NCI-H510A (cell line): ENCODE measurements at regions not wholly inside any gene's neighbourhood (a gene's known extent, or its start where the extent isn't known, plus 50 kb on each side); places are given as distances from the start of the nearest gene placed in this dataset.

Experiments used
- DNase-seq: peaks from one replicate; lab custom pipeline; 2025; lab: John Stamatoyannopoulos, UW

DNA sequence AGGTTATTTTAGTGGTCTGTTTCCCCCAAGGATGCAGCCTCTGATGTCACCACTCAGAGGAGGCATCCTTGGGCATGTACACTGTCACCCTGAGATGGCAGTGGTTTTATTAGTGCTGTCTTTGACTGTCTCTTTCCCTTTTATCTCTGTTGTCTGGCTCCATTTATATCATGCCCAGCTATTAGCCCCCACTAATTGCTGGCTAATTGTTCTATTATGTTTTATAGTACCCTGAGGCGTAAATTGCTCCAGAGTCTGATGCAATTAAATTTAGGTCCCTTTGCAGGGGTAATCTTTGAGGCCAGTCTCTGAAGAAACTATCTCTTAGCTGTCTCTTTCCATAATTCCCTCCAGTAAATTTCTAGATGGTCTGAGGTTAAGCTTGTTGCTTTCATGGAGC lies 301.0 kb upstream of the KLHL29 start:
- DNase-seq = no peak

DNA sequence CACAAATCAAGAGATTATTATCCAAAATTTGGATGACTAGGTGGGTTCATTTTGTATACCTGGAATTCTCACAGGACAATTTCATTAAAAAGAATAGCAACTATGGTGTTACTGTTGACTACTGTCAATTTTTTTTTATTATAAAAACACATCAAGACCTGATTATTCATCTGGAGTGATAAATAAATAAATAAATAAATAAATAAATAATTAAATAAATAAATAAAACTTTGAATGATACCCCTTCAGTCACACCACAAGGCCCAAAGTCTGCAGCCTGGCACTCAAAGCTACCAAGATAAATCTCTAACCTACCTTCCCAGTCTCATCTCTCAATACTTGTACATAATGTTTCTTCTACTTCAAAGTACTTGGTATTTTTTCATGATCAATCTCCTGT lies 294.0 kb upstream of the KLHL29 start:
- no peak for DNase-seq

DNA sequence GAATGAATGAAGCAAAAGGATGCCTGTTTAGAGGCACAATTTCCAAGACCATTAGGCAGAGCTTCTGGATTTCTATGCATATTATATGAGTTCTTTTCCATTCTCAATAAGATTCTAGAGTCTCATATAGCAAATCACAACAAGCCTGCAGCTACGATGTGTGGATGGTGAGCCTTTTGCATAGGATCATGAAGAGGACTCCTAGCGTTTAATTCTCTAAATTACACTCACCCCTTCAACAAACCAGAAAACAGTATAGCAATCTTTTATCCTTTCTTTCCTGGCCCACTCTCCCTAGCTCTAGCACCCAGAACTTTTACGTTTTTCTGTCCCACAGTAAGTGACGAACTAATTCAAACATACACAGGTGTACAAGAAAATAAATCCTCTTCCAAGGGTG lies 293.1 kb upstream of the KLHL29 start:
- DNase-seq = no peak

DNA sequence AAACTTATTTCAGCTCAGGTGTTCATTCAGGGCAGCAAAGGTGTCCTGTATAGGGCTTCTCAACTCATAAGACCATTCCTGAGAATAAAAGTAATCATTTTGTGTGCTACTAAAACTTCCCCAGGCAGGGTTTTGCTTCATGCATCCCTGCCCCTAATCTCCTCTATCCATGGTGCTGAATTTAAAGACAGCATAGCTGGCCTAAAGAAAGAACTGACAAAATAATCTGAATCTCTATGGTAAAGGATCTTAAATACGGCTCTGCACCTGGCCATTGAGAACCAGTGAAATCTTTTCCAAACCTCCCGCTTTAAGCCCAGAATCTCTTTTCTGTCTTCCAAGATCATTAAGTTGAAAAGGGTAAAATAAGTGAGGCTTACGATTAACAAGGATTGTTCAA lies 292.1 kb upstream of the KLHL29 start:
- no peak for DNase-seq

DNA sequence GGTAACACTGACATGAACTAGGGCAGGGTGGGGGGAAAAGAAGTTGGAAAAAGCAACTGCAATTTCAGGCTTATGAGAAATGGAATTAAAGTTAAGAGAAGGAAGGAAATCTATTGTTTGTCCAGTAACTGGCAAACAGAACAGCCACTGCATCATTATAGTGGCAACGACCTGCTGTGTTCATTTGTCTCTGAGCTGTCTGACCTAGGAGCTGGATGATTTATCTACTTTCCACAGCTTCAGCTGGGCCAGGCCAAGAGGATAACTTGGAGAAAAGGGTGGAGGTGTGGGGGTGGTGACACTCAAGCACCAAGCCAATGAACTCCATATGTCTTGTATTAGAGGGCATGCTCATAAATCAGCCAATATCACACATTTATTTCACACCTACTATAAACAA lies 291.5 kb upstream of the KLHL29 start:
- DNase-seq = peak; percentile 13

DNA sequence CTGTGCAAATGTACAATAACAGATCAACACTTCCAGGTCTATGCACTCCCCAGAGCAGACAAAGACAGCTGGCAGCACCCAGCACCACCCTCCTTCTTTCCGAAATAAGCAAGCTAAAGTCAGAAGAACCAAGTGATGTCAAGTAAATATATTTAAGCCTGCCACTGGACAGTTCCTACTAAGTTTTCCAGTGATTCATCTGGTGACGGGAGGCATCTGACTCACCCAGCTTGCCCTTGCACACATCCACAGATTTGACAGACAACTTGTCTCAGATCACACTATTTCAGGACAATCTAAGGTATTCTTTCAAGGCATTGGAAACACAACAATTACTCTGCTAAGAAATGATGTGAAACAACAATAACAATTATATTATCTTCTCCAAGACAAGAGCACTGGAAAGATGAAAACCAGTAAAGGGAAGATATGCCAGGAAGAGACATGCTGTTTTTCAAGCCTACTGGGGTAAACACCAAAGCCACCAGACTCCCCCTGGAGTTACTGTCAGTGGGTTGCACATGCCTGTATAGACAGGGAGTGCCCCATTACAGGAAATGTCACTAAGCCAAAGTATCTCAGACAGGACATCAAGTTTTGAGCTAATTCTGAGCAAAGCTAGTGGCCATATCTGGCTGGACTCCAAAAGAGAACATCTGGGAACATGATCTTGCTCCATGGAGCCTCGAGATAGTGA lies 287.9 kb upstream of the KLHL29 start:
- DNase-seq = no peak

DNA sequence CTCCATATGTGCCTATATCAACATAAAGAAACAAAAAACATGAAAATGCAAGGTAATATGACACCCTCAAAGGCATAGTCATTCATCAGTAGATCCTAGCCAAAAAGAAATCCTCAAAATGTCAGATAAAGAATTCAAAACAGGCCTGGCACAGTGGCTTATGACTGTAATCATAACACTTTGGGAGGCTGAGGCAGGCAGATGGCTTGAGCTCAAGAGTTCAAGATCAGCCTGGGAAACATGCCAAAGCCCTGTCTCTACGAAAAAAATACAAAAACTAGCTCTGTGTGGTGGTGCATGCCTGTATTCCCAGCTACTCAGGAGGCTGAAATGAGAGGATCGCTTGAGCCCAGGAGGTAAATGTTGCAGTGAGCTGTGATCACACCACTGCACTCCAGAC lies 284.6 kb upstream of the KLHL29 start:
- no peak for DNase-seq

DNA sequence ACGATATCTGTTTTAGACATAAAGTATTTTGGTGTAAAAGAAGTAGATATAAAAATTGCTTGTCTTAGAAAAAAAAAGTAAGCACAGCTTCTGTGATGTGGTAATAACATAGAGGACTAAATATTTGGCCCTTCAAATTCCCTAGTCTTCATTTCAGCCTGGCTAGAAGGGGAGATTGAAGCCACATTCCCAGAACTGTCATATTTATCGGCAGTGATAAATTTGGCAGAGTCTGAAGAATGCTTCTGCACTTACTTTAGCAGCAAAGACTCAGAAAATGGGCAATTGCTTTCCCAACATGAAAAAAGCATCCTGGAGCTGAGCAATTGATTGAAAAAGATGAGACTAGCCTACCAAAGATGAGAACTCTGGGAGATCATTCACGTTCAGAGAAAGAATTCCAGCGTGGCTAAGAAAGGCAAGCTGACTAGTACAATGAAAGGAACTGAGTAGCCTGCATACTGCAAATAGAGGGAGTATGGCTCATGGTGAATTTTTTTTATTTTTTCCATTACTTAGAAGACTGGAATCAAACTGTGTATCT lies 278.7 kb upstream of the KLHL29 start:
- no peak for DNase-seq

DNA sequence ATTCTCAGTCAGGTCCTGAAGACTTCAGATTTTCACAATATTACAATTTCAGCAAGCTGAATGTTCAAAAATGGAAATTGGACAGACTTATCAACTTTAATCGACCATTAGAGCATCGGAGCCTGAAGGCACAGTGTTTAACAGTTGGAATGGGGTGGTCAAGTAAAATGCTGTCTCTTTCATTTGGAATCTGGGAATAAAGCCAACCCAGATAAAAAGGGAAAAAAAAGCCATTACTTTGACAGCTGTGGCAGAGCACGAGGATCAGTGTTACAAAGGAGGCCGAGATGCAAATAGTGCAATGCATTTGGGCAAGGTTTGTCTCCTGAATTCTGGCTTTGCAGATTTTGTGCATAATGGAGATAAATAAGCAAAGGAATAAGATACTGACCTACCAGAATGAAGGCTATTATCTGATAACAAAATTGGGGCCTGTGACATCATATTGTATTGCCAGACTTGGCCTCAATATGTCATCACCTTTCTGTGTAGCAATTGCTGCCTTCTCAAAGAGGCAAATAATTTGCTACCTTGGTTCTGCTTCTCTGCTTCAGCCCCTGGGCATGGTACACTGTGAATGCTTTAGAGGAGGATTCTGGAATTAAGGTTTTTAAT lies 277.5 kb upstream of the KLHL29 start:
- no peak for DNase-seq

DNA sequence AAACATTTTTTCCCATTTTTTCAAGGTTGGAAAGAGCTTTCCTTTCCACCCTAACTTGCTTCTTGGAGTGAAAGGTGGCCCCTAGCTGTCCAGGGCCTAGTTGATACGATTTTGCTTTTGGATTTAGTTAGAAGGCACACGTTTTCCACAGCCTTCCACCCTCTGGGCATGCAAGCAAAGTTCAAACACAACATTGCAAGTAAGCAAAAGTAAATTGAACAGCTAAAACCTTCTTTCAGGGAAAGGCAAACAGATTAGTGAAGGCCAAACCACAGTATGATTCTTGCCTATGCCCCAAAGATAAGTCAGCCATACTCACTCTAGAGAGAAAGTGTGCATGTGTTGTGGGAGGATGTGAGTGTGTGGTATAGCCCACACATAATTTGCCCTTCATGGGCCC lies 273.7 kb upstream of the KLHL29 start:
- DNase-seq = no peak

DNA sequence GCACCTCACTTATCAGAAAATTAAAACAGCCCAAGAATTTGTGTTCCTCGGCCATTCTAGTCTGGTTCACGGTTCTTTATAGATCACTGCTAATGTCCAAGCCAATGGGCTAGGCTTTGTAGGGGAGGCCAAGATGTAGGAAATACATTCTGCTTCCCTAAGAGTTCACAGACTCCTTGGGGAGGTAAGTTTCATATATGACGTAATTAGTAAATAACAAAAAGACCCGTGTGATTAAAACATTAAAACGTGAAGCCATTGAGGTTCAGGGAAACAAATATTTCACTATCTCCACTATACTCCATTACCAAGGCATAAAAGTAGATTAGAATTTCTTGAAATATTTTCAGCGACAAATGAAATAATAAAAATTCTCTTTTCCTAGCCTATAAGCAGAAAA lies 272.5 kb upstream of the KLHL29 start:
- no peak for DNase-seq

DNA sequence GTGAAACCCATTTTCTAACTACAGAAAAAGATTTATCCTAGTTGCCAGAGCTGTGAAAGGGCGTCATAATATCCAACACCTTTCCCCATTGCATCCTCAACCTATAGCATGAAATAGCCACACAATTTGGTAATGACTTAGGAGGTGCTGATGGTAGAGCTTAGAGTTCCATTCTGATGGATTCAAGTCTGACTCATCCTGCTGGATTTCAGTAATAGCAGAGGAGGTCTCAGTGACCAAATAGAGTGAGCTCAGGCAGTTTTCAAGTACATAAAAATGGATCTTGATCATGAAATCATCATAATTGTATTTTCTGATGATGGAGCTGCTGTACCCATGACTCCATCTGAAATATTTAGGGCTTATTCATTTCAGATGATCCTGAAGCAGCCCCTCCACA lies 270.7 kb upstream of the KLHL29 start:
- DNase-seq = no peak

DNA sequence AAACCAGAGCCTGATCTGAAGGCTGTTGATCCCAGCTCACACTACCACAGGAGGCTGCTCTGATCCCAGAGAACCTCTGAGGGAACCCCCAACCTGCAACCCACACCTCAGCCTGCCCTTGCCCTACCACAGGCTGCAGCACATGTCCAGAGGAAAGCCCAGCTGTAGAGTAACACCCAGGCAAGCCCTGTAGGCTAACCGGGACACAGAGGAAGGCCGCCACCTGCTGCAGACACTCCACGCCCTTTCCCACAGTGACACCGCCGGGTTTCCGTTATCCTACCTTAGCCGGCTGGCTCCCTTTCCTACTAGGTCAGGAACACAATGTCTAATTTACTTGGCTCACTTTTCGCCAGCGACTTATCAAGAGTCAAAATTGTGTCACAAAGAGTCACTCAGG lies 266.7 kb upstream of the KLHL29 start:
- no peak for DNase-seq

DNA sequence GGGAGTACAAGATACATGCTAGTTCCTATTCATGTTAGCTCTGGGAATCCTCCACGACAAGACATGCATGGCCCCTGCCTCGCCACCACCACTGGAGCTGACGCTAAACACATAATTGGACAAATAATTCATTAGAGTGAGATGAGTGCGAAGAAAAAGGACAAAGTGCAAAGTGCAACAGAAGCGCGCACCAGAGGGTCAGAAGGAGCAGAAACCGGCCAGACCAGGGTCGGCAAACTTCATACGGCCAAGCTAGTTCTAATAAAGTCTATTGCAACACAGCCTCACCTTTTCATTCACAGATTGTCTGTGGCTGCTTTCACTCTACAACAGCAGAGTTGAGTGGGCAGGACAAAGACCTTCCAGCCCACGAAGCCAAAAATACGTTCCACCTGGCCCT lies 266.1 kb upstream of the KLHL29 start:
- no peak for DNase-seq

DNA sequence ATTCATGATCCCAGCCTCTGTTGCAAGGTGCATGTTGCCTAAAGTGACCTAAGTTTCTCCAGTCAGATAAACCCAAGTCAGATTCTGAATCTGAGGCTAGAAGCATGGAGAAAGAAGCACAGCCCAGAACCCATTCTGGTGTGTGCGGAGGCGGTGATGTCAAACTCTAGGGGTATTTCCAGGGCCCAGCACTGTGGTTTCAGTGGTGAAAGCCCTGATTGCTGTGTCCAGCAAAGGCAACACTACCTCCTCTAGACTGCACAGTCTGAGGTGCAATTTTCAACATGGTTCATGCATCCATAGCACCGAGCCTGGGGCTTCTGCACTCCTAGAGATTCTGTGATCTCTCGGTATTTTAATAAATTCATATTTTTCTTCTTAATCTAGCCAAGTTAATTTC lies 264.8 kb upstream of the KLHL29 start:
- DNase-seq = no peak

DNA sequence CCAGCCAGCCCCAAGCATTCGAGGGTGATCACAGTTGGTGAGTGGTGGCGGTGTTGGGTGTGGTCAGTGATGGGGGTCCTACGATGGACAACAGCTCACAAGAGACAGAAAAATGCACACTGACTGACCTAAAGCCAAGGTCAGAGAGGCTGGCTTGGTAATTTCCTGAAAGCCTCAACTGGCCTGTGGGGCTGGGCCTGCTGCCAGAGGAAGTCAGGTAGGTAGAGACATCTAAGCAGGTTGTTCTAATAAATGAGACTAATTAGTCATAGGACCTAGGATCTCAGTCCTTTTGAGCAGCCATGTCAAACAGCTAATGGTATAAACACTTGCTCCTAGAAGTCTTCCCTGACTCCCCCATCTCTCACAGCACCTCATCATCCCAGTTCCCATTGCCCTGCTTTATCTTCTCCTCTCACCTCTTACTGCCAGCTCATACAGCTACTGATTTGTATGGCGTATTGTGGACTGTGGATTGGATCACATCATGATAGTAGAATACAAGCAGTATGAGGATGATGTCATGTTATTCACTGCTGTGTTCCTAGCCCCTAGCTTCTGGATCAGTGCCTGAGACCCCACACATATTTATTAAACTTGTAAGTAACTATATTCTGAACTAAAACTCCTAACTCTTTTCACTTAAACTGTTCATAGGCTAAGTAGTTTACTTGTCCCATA lies 262.9 kb upstream of the KLHL29 start:
- no peak for DNase-seq

DNA sequence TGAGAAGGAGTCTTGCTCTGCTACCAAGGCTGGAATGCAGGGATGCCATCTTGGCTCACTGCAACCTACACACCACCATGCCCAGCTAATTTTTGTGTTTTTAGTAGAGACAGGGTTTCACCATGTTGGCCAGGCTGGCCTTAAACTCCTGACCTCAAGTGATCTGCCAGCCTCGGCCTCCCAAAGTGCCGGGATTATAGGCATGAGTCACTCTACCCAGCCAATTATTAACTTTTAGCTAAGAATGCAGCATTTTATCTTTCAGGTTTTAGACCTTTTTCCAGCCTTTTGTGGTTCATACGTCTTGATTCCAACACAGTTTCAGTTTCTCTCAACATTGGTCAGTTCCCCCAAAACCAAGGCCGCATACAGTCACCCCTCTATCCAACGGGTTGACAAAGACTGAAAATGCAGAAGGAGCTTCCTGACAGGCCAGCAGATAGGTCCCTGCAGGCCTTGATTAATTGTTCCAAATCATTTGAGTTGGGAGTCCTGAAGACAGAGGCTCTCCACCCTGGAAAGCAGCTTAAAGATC lies 262.2 kb upstream of the KLHL29 start:
- no peak for DNase-seq

DNA sequence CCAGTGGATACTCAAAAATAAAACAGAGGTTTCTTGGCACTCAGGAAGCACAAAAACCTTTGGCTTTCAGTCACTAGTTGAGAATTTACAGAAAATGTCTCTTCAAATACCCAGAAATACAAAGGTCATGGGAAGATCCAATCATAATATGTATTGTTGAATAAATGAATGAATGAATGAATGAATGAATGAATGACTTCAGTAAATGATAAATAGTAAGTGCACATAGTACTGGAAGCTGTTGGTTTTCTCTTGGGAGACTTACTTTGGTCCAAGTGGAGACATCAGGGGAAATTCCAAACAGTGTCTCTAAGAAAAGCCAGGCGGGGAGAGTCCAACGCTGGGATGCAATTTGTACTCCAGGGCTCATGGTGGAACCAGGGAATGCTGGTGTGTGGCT lies 261.3 kb upstream of the KLHL29 start:
- no peak for DNase-seq

DNA sequence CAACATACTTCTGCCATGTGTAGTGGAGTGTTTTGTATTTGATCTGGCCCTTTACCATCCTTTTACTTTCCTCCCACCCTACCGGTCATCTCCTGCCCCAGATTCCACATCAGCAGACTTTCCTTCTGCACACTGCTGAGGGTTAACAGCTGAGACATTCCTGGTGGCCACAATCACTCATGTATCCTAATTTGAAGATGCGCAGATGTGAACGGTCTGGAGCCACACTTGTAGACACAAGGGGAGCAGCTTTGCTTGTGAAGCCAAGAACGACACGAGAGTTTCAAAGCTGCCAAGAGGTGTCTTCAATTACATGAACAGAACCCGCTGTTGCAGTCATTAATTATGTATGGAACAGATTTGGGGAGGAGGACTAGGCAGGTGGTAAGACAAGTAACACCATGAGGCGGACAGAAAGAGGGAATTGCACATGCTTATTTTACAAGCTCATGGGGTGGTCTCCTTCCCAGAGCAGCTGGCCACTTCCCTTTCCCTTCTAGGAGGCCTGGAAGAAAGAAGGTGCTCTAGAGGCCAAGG lies 260.7 kb upstream of the KLHL29 start:
- no peak for DNase-seq

DNA sequence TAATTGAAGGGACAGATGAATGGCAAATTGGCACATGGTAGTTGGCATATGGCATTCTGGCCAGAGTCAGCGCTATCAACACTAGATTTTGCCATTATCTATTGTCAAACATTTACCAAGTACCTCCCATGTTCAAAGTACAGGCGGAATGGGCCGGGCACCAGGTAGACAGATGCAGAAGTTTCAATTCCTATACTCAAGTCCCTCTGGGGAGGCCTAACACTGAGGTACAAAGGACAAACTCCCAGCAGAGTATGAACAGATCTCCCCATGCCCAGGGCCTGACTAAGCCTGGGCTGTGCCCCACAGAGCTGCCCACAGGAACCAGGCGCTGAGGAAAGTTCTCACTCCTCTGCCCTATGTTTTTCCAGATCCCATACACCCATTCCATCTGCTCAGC lies 257.5 kb upstream of the KLHL29 start:
- DNase-seq = no peak

DNA sequence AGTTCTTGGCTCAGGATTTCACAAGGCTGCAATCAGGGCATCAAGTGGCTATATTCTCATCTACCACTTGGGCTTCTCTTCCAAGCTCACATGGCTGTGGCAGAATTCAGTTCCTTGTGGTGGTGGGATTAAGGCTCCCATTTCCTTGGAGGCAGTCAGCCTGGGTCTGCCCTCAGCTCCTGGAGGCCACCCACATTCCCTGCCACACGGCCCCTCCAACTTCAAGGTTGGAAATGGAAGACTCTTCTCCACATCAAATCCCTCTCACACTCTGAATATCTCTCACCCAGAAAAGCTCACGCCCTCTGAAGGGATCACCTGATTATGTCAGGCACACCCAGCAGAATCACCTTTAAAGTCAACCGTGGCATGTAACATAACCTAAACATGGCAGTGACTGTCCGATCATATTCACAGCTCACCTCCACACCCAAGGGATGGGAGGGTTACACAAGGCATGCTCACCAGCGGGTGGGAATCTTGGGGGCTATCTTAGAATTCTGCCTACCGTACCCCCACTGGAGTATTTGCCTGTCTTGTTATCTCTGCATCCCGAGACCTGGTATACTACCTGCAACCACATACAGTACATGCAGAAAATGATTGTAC lies 256.2 kb upstream of the KLHL29 start:
- DNase-seq = no peak

DNA sequence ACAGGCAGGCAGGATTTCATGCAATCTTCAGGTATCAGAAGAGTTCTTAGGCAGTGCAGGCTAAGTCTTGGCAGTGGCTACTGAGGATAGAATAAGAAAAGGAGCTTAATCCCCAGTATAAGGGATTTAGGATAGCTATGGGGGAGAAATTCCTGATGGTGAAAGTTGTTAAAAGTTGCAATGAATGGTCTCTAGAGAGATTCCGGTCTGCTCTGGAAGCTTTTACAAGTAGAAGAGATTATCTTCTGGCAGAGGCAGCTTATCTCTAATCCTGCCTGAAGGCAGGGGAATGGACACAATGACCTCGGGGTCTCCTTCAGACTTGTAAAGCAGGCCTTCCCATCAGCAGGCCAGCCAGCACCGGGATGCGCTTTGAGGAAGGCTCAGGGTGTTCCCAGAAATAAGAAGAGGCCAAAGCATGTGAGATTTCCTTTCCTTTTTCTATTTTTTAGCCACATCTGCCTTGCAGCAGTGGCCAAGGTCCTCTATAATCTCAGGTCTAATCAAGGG lies 253.9 kb upstream of the KLHL29 start:
- DNase-seq = no peak
